CD4-positive, alpha-beta T cell treated with Interleukin-17A for 4 hours (primary cell): ENCODE measurements at regions not wholly inside any gene's neighbourhood (a gene's known extent, or its start where the extent isn't known, plus 50 kb on each side); places are given as distances from the start of the nearest gene placed in this dataset.
"Not testable (repeated sequence)": the region's sequence is repeated elsewhere in the genome, so short reads cannot be mapped to it uniquely, and the experiment has no call there.

Source experiments
- DNase-seq: peaks from one replicate; pipeline ENCODE4 v3.0.0-alpha.2; 2020; ENCODE audit warnings: mixed read lengths

DNA sequence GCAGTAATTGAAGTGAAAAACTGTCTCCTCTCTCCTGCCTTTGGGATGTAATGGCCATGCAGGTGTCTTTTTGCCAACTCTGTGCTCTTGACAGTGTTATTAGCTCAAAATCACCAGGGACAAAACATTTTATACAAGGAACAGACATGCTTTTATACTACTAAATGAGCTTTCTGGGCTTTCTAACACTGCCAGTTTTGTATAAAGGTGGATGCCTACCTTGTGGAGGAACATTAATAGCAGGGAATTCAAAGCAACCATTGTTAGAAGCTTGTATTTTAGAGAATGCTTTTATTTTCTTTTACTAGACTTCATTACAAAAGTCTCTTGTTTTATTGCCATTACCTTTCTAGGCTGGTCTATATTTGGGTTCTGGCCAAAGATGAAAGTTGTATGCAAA lies 54.7 kb upstream of the ARSJ start:
- no peak for DNase-seq

DNA sequence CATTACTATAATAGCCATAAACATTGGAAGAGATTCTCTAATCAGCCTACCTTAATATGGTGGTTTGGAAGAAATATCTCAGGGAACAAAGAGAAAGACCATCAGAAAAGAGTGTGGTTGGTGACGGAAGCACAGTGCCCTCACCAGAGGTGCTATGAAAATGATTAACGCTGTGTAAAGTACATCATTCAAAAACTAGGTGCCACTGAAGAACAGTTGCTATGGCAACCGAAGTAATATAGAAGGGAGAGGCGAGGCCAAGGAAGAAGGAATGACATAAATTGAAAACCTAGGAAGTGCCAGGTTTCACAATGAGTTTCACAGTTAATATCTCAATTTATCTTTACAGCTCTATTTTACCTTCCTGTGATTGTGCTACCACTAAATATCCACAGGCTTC lies 57.0 kb upstream of the ARSJ start:
- no peak for DNase-seq

DNA sequence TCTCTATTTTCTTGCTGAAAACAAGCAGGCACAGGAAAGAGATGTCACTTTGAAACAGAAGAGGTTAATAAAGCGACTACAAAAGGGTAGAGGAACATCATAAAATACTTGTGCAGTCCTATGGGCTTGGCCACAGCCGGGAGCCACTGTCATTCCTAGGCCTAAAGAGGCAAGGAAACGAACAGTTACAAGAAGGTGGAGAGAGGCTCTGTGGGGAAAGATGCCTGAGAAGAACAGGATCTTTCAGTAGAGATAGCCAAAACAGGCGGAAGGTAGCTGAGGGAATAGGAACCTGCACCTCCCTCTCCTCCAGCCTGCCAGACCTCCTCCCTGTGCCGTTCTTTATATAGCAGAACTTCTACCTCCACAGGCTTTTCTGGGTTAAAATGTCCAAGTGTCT lies 57.4 kb upstream of the ARSJ start:
- DNase-seq: no peak

DNA sequence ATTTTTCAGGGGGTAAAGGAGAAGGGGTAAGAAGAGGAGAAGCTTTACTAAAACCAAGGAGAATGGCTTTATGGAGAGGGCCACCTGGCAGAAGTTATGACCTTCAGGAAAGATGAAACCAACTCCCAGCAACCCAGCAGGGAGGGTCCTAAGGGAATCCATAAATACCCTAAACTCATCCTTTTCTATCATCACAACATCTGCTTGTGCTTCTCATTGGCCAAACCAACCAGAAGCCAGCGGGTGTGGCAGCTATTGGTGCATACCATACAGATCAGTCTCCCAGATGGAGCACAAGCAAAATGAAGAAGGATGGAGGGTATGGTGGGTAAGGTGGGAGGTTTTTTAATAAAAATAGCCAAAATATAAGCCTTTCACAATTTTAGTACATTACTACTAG lies 58.5 kb upstream of the ARSJ start:
- DNase-seq: no peak

DNA sequence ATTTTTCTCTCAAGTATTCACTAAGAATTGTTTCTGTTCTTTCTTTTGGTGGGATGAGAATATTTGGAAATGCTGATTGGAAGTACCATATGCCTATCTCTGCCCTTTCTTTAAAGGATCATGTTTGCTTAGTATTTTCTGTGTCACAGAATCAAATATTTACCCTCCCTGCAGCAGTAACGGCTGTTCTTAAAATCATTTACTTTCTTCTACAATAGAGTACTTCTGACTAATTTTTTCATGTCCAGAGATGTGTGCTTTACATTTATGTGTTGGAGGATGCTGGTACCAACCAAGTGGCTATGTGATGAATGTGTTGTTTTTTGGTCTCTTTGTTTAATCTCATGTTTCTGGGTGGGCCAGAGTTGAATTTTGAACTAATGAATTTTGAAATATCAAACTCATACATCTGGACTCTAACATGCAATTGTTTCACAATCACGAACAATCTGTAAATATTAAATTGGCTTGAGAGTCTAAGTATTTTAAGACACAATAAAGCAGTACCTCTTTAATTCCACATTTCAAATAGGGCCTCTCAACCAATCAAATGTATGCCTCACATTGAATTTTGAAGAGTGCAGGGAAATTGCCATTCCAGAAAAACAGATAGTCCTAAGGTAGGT lies 59.4 kb upstream of the ARSJ start:
- no peak for DNase-seq

DNA sequence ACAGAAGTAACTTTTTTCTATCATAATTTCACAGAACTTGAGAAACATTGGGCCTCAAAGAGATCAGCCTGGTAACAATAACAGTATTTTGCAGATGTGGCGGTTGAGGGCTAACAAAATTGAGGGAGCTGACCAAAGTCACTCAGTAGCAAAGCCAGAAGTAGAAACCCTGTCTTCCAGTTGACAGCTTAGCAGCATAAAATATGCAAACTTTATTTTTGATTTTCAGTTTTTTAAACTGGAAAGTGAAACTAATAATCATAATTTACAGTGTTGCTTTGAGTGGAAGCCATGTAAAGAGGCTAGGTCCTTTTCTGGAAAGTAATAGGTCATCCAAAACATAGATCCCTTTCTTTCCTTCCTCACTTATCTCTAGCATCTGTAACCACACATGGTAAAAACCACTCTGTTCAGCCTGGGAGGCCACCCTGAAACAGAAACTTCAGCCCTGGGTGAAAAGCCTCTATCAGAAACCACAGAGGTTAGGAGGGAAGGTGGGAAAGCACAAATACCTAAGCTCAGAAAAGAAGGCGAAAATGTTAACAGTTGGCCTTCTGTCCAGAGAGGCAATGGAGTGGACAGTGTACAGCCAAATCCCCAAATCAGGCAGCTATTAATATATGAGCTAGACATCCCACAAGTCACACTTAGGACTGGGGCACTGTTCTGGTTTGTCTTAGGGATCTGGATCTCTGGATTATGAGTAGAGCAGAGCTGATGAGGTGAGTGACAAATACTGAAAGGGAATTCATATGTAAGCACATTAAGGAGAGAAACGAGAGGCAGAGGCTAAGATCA lies 61.1 kb upstream of the ARSJ start:
- no peak for DNase-seq

DNA sequence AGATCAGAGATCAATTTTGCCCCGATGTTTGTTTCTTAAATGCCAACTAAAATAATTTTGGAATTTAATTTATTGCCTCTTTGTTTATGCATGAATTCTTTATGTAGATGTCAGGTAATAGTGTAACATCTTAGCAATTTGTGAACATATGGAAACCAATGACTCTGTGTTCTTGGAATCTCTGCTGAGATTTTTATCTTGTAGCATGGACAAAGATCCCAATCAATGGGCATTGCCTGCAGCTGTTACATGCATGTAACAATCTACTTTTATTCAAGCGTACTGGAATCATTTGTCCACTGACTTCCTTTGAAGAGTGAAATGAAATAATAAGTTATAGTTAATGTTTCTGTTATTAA lies 61.6 kb upstream of the ARSJ start:
- no peak for DNase-seq

DNA sequence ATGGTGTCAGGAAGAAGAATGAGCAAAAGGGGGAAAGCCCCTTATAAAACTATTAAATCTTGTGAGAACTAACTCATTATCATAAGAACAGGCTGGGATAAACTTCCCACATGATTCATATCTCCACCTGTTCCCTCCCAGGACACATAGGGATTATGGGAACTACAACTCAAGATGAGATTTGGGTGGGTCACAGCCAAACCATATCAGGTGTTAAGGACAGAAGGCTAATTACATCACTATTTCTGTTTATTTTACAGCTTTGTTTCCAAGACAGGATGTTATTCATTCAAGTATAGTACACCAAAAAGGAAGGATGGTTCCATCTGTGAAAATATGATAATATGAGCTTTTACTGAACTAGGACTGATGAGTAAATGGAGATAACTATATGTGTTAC lies 63.7 kb upstream of the ARSJ start:
- no peak for DNase-seq

DNA sequence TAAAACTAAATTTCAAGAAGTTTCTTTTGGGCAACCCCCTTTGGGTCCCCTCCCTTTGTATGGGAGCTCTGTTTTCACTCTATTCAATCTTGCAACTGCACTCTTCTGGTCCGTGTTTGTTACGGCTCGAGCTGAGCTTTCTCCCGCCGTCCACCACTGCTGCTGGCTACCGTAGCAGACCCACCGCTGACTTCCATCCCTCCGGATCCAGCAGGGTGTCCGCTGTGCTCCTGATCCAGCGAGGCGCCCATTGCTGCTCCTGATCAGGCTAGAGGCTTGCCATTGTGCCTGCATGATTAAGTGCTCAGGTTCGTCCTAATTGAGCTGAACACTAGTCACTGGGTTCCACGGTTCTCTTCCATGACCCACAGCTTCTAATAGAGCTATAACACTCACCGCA lies 64.9 kb upstream of the ARSJ start:
- DNase-seq: not testable (repeated sequence)

DNA sequence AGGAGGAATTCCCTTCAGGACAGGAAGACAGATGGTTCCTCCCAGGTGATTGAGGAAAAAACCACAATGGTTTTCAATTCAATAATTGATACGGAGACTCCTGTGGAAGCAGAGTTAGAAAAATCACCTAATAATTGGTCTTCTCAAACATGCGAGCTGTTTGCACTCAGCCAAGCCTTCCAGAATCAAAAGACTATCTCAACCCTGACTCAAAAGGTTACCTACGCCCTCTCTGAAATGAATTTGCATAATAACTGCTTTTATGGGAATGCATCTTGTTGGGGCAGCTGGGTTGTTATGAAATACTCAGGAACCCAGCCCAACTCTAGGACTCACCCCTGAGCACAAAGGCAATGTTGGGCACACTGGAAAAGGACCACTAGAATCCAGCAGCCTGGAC lies 66.9 kb upstream of the ARSJ start:
- DNase-seq: no peak

DNA sequence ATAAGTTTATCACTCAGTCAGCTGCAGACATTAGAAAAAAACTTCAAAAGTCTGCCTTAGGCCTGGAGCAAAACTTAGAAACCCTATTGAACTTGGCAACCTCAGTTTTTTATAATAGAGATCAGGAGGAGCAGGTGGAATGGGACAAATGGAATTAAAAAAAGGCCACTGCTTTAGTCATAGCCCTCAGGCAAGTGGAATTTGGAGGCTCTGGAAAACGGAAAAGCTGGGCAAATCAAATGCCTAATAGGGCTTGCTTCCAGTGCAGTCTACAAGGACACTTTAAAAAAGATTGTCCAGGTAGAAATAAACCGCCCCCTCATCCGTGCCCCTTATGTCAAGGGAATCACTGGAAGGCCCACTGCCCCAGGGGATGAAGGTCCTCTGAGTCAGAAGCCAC lies 68.7 kb upstream of the ARSJ start:
- not testable (repeated sequence) for DNase-seq

DNA sequence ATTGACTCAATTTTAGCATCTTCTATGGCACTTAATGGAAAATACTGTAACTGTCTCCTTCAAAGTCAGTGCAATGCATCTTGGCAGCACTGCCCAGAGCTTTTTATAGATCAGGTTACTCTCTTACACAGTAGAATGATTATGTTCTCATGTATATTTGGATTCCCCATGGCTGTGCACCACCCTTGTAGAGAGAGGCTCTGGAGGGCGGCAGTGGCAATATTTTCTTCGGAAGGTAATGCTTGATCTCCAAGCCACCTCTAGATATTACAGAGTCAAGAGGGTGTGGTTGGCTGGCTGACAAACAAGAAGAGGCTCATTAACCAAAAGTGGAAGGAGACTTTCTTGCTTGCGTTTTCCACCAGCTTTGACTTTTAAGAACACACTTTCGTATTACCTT lies 72.8 kb upstream of the ARSJ start:
- no peak for DNase-seq

DNA sequence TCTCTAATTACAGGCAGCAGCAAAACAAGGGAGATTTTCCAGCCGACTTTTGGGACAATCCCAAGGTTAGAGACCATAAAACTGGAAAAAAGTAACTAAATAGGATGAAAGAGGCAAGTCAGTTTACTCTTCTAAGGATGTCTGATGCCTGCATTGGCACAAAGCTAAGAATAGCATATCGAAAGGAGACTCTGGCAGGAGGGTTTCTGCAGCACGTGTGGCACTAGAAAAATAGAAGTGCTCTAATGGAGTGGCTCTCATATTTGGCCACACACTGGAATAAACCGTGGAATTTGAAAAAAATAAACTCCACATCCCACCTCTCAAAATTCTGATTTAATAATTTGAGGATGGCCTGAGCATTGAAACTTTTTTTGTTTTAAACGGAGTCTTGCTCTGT lies 77.2 kb upstream of the ARSJ start:
- no peak for DNase-seq

DNA sequence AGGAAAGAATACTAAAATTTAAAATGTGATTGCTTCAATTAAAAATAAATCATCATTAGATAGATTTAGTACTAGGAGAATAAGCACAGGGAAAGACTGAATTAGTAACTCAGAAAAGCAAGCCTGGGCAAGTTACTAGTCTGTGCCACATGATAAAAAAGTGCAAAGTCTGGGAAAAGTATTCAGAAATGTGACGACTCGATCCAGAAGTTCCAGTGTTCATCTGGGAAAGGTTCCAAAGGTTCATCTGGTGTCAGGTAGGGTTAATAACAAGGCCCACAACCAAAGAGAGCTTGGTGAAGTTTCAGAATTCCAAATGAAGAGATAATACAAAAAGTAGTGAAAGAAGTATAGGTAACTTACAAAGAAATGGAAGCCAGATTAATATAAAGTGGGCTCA lies 78.3 kb upstream of the ARSJ start:
- no peak for DNase-seq

DNA sequence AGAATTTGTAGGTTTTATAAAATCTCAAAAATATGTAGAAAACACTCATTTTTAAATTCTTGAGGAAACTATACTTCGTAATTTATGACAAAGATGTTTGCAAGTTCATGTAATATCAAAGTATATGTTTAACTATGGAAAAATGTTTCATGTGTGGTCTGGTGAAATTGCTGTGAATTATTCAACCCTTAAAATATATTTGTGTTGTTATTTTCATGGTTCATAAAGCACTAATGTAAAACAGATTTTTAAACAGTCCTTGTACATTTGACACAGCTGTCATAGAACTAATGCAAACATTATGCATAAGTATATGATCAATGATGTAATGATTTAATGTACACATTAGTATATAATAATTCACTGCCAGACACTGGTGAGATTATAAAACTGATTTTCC lies 83.1 kb upstream of the ARSJ start:
- no peak for DNase-seq

DNA sequence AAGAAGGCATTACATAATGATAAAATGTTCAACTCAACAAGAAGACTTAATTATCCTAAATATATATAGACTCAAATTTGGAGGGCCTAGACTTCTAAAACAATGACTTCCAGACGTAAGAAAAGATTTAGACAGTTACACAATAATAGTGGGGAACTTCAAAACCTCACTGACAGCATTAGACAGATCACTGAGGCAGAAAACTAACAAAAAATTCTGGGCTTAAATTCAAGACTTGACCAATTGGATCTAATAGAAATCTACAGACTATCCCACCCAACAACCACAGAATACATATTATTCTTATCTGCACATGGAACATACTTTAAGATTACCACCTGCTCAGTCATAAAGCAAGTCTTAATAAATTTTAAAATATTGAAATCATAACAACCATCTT lies 93.3 kb upstream of the ARSJ start:
- no peak for DNase-seq

DNA sequence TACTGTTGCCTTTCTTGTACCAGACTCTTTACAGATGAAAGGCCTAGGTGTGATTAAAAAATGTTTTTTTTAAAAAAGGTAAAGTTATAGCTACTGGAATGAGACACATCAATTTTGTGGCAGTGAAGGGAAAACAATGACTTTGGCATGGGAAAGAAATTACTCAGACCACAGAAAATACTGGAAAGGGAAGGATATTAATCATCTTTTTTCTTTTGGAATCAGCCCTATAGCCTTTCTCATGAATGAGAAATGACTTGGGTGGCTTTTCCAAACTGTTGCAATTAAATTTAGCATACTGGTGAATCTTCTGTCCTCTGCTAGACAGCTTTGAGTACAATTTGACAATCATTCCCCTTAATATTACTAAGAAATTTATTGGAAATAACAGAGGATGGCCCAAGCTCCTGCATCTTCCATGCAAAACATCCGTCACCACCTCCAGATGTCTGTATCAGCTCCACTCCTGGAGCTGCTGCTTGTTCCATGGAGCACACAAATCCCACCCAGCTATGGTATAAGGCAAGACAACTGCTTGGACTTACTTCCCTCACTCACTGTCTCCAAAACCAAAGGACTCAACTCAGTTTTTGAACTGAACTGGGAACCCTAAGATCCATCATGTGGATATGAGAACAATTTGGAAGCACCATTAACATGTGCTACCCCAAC lies 97.6 kb upstream of the ARSJ start:
- DNase-seq: no peak

DNA sequence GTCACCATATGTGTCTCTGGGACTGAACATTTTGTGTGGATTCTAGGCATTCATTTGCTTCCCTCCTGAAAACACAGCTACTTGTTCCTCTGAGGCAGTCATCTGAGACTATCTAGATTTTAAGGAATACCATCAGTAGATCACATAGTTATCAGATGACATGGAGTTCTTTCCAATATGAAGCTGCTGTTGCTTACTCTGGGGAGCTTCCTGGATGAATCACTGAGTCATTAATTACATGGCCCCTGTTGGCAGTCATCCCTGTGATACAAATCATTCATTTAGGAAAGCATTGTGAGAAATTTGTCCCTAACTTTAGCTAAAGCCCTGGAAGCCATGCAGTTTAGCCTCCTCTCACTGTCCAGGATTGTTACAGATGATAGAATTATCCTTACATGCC lies 98.2 kb upstream of the ARSJ start:
- no peak for DNase-seq

DNA sequence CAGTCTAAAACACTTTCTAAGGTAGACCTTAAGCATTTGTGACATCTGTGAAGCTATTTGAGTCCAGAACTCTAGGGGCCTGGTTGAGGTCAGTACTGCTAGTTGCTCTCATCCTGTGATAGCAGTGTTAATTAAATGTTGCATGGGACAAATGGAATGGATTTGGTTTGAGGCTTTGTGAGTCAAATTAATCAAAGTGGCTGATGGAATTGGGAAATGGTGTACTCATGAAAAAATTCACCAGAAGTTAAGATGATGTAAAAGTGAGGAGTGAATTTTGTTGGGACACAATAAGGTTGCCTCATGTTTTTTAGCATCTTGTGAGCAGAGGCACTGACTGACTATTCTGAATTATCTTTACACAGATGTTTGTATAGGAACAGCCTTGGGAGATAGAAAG lies 99.2 kb upstream of the ARSJ start:
- DNase-seq: no peak

DNA sequence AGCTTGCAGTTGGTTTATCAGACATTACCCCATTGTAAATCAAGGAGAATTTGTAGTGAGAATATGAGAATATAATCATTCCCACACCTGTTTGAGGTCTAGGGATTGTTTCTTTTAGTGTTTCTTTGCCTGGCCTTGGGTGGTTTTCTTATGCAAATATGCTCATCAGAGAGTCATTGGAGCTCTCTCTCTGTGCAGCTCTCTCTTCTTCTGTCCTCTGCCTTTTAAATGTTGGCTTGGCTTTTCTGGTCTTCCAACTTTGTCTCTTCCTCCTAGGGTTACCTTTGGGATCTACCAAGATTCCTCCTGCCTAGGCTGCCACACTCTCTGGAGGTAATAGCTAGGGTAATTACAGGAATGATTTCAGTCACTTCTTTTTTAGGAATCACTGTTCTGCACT lies 102.3 kb upstream of the ARSJ start:
- DNase-seq: no peak

DNA sequence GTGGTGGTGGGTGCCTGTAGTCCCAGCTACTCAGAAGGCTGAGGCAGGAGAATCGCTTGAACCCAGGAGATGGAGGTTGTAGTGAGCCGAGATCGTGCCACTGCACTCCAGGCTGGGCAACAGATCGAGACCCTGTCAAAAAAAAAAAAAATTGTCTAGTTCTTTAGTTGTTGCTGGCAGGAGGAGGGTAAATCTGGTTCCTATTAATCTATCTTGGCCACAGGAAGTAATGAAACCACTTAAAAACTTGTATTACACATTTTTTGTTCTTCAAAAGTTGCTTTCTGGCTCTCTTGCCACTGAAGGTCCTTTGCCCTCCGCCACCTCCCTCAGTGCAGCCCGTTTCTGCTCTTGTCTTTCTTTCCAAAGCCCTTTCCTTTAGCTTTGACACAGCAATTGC lies 102.9 kb upstream of the ARSJ start:
- DNase-seq: no peak

DNA sequence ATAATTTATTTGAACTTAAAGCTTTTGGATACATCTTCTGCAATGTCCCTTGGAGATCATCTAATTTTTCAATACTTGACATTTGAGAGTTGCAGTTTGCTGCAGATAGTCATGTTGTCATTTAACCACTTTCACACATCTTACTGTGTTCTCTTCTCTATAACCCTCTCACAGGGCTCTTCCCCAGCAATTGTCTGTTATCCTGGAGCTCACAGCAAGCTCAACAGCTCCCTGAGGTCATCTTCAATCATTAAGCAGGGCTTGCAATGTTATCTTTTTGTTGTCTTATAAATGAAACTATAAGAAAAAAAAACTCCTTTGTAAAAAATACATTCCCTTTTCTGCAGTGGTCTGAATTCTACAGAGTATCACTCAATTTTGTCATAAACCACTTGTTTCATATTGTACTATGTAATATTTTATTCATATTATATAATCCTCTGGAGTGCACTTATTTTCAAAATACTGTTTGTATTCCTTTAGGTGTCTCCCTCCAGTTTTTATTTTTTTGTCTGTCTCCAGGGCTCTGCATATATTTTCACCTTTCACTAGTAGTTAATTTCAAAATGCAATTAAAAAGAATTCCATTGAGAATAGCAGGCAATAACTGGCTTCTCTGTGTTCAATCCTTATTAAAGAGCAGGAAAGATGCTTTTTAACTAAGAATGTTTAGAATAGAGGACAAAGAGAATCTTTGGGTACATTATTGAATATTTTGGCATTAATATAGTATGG lies 106.3 kb upstream of the ARSJ start:
- no peak for DNase-seq

DNA sequence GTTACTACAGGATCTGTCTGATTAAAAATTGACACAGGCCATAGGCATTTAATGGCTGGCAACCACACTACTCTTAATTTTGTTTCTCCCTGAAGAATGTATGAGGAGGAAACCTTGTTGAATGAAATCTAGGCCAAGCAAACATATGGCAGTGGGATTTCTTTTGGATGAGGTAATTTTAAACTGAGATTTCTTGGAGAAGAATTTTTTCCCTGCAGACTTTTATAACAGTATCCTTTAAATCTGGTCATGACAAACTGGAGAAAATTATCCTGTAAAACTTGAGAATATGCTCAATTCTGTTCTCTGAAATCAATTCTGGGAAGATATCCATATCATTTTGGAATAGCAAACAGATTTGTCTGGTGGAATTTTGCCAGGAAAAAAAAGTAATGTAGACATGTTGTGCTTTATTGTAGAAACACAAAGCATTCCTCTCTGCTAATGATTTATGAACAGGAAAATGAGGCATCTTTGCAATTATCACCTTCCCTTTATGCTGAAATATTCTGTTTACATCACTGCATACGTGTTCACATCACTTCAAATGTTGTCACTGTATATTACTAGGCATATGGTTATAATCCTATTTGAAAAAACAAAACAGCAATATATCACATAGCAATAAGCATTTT lies 108.3 kb upstream of the ARSJ start:
- no peak for DNase-seq
